ENCODE measurements at regions not wholly inside any gene's neighbourhood (a gene's known extent, or its start where the extent isn't known, plus 50 kb on each side); places are given as distances from the start of the nearest gene placed in this dataset.

DNA sequence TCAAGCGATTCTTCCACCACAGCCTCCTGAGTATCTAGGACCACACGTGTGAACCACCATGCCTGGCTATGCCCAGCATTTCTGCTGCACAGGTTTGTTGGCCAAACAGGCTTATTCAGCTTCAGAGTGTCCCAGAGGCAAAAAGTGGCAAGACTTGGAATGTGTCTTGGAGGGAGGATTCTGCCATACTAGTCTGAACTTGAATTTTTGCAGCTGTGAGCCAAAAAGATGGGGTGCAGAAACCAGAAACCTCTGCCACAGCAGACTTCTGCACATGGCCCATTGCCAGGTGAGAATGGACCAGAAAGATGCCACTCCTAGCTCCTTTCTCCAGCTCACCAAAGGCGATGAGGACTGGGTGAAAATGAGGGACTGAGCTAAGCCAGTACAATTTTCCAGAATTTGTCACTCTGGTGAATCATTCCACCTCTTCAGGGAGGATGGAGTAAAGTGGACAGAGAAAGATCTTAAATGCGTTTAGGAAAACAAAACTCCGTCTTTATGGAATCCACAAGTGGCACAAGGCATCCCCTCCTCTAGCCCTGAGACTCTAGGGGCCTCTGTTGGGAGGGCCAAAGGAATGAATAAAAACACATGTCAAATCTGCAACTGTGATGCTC, 369.1 kb upstream of the CLNK start:
- Histone ChIP-seq H3K27me3 (no peaks in the 10 kb centered on the region), H3K4me3 (no peak overlapping the region), H3K36me3 (no peaks in the 10 kb centered on the region), H3K27ac (no peak overlapping the region), H3K9me3 (no peaks in the 10 kb centered on the region), H3K4me1 (no peaks in the 10 kb centered on the region)
- no peak for ATAC-seq
- WGBS, 2 donors (ENCODE audit: low coverage in 1 of 2), result 77 to 85% methylated on average over 2 to 4 of the region's 5 CpGs
- TF ChIP-seq EP300 (IDR thresholded peaks at IDR 0.05) (no peak), POLR2AphosphoS5 (IDR thresholded peaks at IDR 0.05) (no peak), POLR2A (IDR thresholded peaks at IDR 0.05) (no peak)
- TF ChIP-seq, protein P1, sequence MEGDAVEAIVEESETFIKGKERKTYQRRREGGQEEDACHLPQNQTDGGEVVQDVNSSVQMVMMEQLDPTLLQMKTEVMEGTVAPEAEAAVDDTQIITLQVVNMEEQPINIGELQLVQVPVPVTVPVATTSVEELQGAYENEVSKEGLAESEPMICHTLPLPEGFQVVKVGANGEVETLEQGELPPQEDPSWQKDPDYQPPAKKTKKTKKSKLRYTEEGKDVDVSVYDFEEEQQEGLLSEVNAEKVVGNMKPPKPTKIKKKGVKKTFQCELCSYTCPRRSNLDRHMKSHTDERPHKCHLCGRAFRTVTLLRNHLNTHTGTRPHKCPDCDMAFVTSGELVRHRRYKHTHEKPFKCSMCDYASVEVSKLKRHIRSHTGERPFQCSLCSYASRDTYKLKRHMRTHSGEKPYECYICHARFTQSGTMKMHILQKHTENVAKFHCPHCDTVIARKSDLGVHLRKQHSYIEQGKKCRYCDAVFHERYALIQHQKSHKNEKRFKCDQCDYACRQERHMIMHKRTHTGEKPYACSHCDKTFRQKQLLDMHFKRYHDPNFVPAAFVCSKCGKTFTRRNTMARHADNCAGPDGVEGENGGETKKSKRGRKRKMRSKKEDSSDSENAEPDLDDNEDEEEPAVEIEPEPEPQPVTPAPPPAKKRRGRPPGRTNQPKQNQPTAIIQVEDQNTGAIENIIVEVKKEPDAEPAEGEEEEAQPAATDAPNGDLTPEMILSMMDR (IDR thresholded peaks at IDR 0.05), result no peak

DNA sequence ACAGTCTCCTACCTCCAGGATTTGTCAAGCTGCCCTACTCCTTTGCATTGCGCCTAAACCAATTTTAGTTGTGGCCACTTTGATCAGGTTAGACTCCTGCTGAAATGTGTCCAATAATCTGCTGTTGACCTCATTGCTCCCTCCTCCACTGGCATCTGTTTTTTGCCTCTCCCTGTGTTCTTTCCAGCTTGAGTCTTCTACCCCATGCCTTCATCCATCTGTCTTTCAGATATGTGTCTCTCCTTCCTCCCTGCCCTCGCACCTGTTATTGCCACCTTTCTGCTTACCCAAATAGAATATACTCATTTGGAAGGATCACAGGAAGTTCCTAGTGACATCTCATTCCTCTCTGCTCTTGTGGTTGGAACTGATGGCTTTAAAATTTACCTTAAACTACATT, 366.6 kb upstream of the CLNK start:
- Histone ChIP-seq H3K9me3 (no peaks in the 10 kb centered on the region), H3K27me3 (no peaks in the 10 kb centered on the region), H3K4me1 (no peaks in the 10 kb centered on the region), H3K4me3 (no peak overlapping the region), H3K36me3 (no peaks in the 10 kb centered on the region), H3K27ac (no peak overlapping the region)
- no peak for ATAC-seq
- WGBS, 2 donors (ENCODE audit: low coverage in 1 of 2), result 75 to 90% methylated on average over 2 of the region's 2 CpGs
- no peak for TF ChIP-seq POLR2AphosphoS5 (IDR thresholded peaks at IDR 0.05)

DNA sequence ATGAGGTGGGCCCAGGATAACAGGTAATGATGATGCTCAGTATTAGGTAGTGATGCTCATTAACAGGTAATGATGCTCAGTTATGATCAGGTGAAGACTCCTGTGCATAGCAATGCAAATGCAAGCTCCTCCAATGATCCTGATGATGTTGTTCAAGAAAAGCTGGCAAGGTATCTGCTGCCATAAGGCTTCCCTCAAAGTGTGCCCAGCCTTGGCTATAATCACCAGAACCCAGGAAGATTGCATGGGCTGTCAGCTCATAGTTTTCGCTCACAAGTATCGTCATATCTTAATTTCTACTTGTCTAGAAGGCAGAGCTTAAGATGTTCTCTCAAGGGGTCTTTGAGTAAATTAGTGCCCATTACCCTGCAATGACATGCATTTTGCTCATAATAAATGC, 366.2 kb upstream of the CLNK start:
- Histone ChIP-seq H3K4me3 (no peak overlapping the region), H3K27ac (no peak overlapping the region), H3K27me3 (no peaks in the 10 kb centered on the region), H3K4me1 (no peaks in the 10 kb centered on the region), H3K9me3 (no peaks in the 10 kb centered on the region), H3K36me3 (no peaks in the 10 kb centered on the region)
- ATAC-seq, result no peak
- TF ChIP-seq POLR2A (IDR thresholded peaks at IDR 0.05) (no peak), EP300 (IDR thresholded peaks at IDR 0.05) (no peak), POLR2AphosphoS5 (IDR thresholded peaks at IDR 0.05) (no peak)
- TF ChIP-seq, protein P1 (IDR thresholded peaks at IDR 0.05), result no peak
- 95 to 100% methylated on average over 2 of the region's 2 CpGs for WGBS, 2 donors (ENCODE audit: low coverage in 1 of 2)

DNA sequence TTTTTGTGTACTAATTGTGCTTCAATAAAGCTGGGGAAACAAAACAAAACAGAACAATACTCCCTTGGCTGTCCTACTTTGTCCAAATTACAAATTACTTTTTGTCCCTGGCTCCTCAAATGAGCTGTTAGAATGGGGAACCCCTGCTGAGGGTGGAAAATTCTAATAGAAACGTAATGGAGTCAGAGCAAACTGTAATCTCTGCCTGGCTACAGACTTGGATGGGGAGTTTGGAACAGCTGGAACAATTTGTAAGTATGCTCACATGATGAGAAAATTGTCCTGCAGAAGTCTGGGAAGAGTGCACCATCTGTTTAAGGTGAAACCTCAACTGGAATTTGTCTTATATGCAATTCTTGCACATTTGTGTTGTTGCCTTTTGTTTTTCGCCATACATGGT, 364.4 kb upstream of the CLNK start:
- Histone ChIP-seq H3K4me3 (no peak overlapping the region), H3K4me1 (no peaks in the 10 kb centered on the region), H3K36me3 (no peaks in the 10 kb centered on the region), H3K27ac (no peak overlapping the region), H3K27me3 (no peaks in the 10 kb centered on the region), H3K9me3 (peaks cover 0 to 5% (median 0%) of the 10 kb centered on the region in 3 donors)
- WGBS, 2 donors (ENCODE audit: low coverage in 1 of 2), result 58 to 83% methylated on average over 2 of the region's 2 CpGs
- ATAC-seq, result no peak
- TF ChIP-seq POLR2A (IDR thresholded peaks at IDR 0.05), result no peak
- no peak for TF ChIP-seq EP300 (IDR thresholded peaks at IDR 0.05)
- TF ChIP-seq POLR2AphosphoS5 (IDR thresholded peaks at IDR 0.05), result no peak
- TF ChIP-seq, protein P1 (IDR thresholded peaks at IDR 0.05), result no peak

DNA sequence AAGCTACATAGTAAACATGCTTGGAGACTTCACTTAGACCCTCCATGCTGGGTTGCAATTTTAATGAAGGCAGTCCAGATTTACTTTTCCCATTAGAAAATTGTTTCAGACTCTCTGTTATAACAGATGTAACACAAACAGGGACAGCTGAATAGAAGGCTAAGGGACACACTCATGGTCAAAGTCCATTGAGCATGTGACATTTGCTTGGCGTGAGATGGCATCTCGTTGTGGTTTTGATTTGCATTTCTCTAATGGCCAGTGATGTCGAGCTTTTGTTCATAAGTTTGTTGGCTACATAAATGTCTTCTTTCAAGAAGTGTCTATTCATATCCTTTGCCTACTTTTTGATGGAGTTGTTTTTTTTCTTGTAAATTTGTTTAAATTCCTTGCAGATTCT, 358.2 kb upstream of the CLNK start:
- 86 to 87% methylated on average over 3 of the region's 3 CpGs for WGBS, 2 donors (ENCODE audit: low coverage in 1 of 2)
- no peak overlapping the region for H3K4me3 ChIP-seq
- H3K36me3 ChIP-seq, result no peaks in the 10 kb centered on the region
- H3K4me1 ChIP-seq, result no peaks in the 10 kb centered on the region
- ATAC-seq, result no peak
- no peak overlapping the region for H3K27ac ChIP-seq
- H3K9me3 ChIP-seq, result peaks cover 0 to 5% (median 0%) of the 10 kb centered on the region in 3 donors
- TF ChIP-seq, protein P1 (IDR thresholded peaks at IDR 0.05), result no peak
- TF ChIP-seq EP300 (IDR thresholded peaks at IDR 0.05) (no peak), POLR2A (IDR thresholded peaks at IDR 0.05) (no peak), POLR2AphosphoS5 (IDR thresholded peaks at IDR 0.05) (no peak)
- H3K27me3 ChIP-seq, result no peaks in the 10 kb centered on the region

Measured in gastroesophageal sphincter (tissue), 4 donors.